ENCODE measurements at regions not wholly inside any gene's neighbourhood (a gene's known extent, or its start where the extent isn't known, plus 50 kb on each side); places are given as distances from the start of the nearest gene placed in this dataset.

- TF ChIP-seq EZH2 (IDR thresholded peaks at IDR 0.05; ENCODE audit: insufficient read depth, low read length): no peak
- TF ChIP-seq CTCF (IDR thresholded peaks at IDR 0.05; ENCODE audit: insufficient read depth, low read depth, low read length): no peak
Observed at GRCh38 chr11:28439403-28439802, 331.2 kb downstream of the METTL15 start.
